ENCODE measurements at regions not wholly inside any gene's neighbourhood (a gene's known extent, or its start where the extent isn't known, plus 50 kb on each side); places are given as distances from the start of the nearest gene placed in this dataset.
"Not testable (repeated sequence)": the region's sequence is repeated elsewhere in the genome, so short reads cannot be mapped to it uniquely, and the experiment has no call there.

DNA sequence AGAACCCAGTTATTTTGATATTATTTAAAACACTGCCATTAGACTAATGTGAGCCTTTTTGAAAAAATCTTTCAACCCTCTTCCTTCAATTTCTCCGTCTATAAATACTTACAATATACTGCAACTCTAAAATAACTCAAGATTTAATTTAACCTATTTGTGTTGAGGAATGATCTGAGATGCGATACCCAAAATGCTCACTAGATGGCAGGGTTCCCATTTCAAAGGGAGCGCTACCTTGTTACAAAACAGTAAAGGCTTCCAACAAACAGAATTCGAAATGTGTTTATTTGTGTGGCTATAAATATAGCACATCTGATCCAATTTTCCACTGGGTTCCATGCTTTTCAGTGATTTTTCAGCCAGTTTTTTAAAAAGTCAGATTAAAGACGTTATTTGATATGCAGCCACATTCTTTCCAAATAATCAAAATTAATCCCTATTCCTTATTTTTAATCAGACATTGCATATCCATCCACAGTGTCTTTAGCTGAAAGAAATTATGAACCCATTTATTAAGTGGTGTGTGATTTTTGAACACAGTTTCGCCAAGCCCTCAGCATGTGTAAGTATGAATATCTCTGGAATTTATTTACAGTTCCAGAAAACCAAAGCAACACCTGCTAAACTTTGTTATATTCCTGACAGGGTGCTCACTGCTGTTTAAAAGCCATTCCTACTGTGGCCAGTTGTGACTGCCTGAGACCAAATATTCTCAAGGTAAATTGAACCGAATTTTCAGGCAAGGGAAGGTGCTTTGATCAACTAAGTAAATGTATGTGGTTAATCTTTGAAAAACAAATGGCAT lies 668.0 kb upstream of the LCORL start:
- Histone ChIP-seq H3K27ac (ENCODE audit: low read depth, low read length) (no peak overlapping the region), H3K4me3 (ENCODE audit: low read length) (no peak overlapping the region), H3K36me3 (ENCODE audit: control insufficient read depth in 2 of 3, insufficient read depth in 3 of 3, low read length in 3 of 3) (no peaks in the 10 kb centered on the region), H3K4me1 (ENCODE audit: control insufficient read depth in 2 of 2, insufficient read depth in 2 of 2, low read length in 2 of 2) (no peaks in the 10 kb centered on the region), H3K27me3 (ENCODE audit: control insufficient read depth in 2 of 2, insufficient read depth in 2 of 2, low read length in 2 of 2) (peaks cover 3 to 10% of the 10 kb centered on the region in 2 donors), H3K9me3 (ENCODE audit: control insufficient read depth in 2 of 3, low read length in 3 of 3) (no peaks in the 10 kb centered on the region)
- H3K36me3 Mint-ChIP-seq: no peaks in the 10 kb centered on the region
- ChIA-PET CTCF (no interaction called here), POLR2A (interaction anchor here (0.6 kb wide), 1 partner anchor 25 kb away, joined by 3 read pairs; no protein-coding TSS in a partner anchor)
- no peaks in the 10 kb centered on the region for H3K9me3 Mint-ChIP-seq
- intact Hi-C loops (cut with micrococcal nuclease): loop anchor here (2.0 to 10.0 kb wide), 2 partner anchors 1735 to 1995 kb away; no protein-coding TSS in a partner anchor
- no peak overlapping the region for H3K27ac Mint-ChIP-seq
- no peaks in the 10 kb centered on the region for H3K4me1 Mint-ChIP-seq
- DNase-seq (peak in 8 of 9 donors; percentile 3 to 28 (median 14)), ATAC-seq (no peak)
- H3K27me3 Mint-ChIP-seq: peaks cover 7 to 21% (median 9%) of the 10 kb centered on the region in 5 donors
- no peak overlapping the region for H3K4me3 Mint-ChIP-seq

DNA sequence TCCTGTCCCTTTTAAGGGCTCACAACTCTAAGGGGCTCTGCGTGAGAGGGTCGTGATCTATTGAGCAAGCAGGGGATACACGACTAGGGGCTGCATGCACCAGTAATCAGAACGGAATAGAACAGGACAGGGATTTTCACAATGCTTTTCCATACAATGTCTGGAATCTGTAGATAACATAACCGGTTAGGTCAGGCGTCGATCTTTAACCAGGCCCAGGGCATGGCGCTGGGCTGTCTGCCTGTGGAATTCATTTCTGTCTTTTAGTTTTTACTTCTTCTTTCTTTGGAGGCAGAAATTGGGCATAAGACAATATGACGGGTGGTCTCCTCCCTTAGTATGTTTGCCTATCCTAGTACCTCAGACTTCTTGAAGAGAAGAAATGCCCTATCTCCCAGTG lies 666.8 kb upstream of the LCORL start:
- H3K9me3 Mint-ChIP-seq; H3K27ac ChIP-seq (ENCODE audit: low read depth, low read length); H3K27ac Mint-ChIP-seq; H3K36me3 Mint-ChIP-seq; DNase-seq; H3K9me3 ChIP-seq (ENCODE audit: control insufficient read depth in 2 of 3, low read length in 3 of 3); ATAC-seq; H3K4me3 ChIP-seq (ENCODE audit: low read length); H3K4me1 Mint-ChIP-seq; POLR2A ChIA-PET; H3K27me3 ChIP-seq (ENCODE audit: control insufficient read depth in 2 of 2, insufficient read depth in 2 of 2, low read length in 2 of 2); CTCF ChIA-PET; H3K36me3 ChIP-seq (ENCODE audit: control insufficient read depth in 2 of 3, insufficient read depth in 3 of 3, low read length in 3 of 3); H3K4me3 Mint-ChIP-seq; H3K4me1 ChIP-seq (ENCODE audit: control insufficient read depth in 2 of 2, insufficient read depth in 2 of 2, low read length in 2 of 2): not testable (repeated sequence)
- H3K27me3 Mint-ChIP-seq: peaks cover 7 to 21% (median 9%) of the 10 kb centered on the region in 5 donors
- intact Hi-C loops (cut with micrococcal nuclease): loop anchor here (2.0 to 10.0 kb wide), 2 partner anchors 1736 to 1996 kb away; no protein-coding TSS in a partner anchor

DNA sequence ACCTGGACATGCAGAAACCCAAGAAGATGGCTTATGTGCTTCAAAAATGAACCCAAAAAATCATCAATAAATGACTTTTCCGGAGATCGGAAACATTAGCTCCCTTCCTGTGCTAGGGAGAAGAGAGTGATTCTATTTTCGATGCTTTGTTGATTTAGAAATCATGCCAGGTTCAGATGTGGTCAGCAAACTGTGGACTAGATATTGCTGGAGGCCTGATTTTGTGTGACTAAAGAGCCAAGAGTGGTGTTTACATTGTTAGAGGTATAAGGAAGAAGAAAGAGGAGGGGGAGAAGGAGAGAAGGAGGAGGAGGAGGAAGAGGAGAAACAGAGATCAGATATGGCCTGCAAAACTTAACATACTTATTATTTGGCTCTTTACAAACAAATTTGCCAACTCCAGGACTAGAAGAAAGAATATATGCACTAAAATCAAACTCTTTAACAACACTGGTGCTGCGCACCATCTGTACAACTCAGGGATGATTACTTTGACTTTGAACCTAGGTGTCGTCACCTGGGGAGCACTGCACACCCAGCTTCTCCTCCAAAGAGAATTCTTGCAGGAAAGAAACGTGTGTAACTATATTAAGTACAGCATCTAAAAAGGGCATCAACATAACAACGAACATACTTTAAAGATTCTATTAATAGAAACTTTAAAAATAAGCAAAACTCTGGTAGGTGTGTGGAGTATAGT lies 664.9 kb upstream of the LCORL start:
- Histone ChIP-seq H3K9me3 (ENCODE audit: control insufficient read depth in 2 of 3, low read length in 3 of 3) (no peaks in the 10 kb centered on the region), H3K36me3 (ENCODE audit: control insufficient read depth in 2 of 3, insufficient read depth in 3 of 3, low read length in 3 of 3) (no peaks in the 10 kb centered on the region), H3K27ac (ENCODE audit: low read depth, low read length) (no peak overlapping the region), H3K4me3 (ENCODE audit: low read length) (no peak overlapping the region), H3K27me3 (ENCODE audit: control insufficient read depth in 2 of 2, insufficient read depth in 2 of 2, low read length in 2 of 2) (peaks cover 0 to 7% of the 10 kb centered on the region in 2 donors), H3K4me1 (ENCODE audit: control insufficient read depth in 2 of 2, insufficient read depth in 2 of 2, low read length in 2 of 2) (no peaks in the 10 kb centered on the region)
- Mint-ChIP-seq H3K36me3 (no peaks in the 10 kb centered on the region), H3K27ac (no peak overlapping the region), H3K9me3 (no peaks in the 10 kb centered on the region), H3K27me3 (peaks cover 4 to 17% (median 8%) of the 10 kb centered on the region in 5 donors), H3K4me1 (no peaks in the 10 kb centered on the region), H3K4me3 (no peak overlapping the region)
- ATAC-seq (no peak), DNase-seq (no peak)
- CTCF ChIA-PET: interaction anchor here (0.7 kb wide), 1 partner anchor 1027 kb away, joined by 3 read pairs; no protein-coding TSS in a partner anchor
- intact Hi-C loops (cut with micrococcal nuclease): loop anchor here (10.0 kb wide), 1 partner anchor 1738 kb away; no protein-coding TSS in a partner anchor
- POLR2A ChIA-PET: no interaction called here

DNA sequence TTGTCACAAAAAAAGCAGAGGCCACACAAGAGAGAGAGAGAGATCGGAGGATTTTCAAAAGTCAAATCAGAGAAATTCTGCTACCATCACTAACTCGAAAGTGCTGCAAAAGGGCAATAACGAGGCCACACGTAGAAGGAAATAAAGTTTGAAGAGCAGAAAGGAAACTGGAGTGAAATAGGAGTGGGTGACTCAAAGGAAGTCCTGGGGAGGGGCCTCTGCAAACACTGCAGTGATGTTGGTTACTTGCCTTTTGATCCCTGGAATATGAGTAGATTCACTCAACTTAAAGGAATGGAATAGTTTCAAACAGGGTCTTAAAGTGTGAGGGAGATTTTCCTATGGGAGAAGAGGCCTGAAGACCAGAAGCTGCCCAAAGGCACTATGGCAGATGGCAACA lies 663.4 kb upstream of the LCORL start:
- H3K36me3 Mint-ChIP-seq: no peaks in the 10 kb centered on the region
- Histone ChIP-seq H3K27me3 (ENCODE audit: control insufficient read depth in 2 of 2, insufficient read depth in 2 of 2, low read length in 2 of 2) (peaks cover 0 to 5% of the 10 kb centered on the region in 2 donors), H3K36me3 (ENCODE audit: control insufficient read depth in 2 of 3, insufficient read depth in 3 of 3, low read length in 3 of 3) (no peaks in the 10 kb centered on the region), H3K4me1 (ENCODE audit: control insufficient read depth in 2 of 2, insufficient read depth in 2 of 2, low read length in 2 of 2) (no peaks in the 10 kb centered on the region), H3K4me3 (ENCODE audit: low read length) (no peak overlapping the region), H3K9me3 (ENCODE audit: control insufficient read depth in 2 of 3, low read length in 3 of 3) (no peaks in the 10 kb centered on the region), H3K27ac (ENCODE audit: low read depth, low read length) (no peak overlapping the region)
- H3K4me1 Mint-ChIP-seq: no peaks in the 10 kb centered on the region
- H3K9me3 Mint-ChIP-seq: no peaks in the 10 kb centered on the region
- ChIA-PET POLR2A (no interaction called here), CTCF (no interaction called here)
- no peak for ATAC-seq
- peaks cover 0 to 11% (median 4%) of the 10 kb centered on the region in 5 donors for H3K27me3 Mint-ChIP-seq
- no peak overlapping the region for H3K27ac Mint-ChIP-seq
- no peak overlapping the region for H3K4me3 Mint-ChIP-seq
- intact Hi-C loops (cut with micrococcal nuclease): loop anchor here (10.0 kb wide), 1 partner anchor 1740 kb away; no protein-coding TSS in a partner anchor
- no peak for DNase-seq

DNA sequence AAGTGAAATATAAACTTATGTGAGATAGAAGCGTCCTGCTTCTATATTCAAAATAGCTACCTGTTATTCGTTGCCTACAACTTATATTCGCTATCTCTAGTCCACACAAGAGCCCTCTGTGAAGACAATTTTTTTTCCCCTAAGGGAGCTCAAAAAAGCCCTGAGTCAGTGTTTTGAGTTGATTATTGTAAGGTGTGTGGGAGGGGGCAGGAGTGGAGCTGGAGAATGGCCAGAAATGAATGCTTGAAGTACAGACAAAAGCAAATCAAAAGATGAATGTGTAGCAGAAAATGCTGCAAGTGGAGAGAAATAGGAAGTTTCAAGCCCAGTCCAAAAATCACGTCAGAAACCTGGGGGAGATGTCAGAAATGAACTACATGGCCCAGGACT lies 655.0 kb upstream of the LCORL start:
- H3K4me1 ChIP-seq (ENCODE audit: control insufficient read depth in 2 of 2, insufficient read depth in 2 of 2, low read length in 2 of 2): no peaks in the 10 kb centered on the region
- H3K27ac Mint-ChIP-seq: no peak overlapping the region
- ATAC-seq (no peak), DNase-seq (no peak)
- no peaks in the 10 kb centered on the region for H3K9me3 ChIP-seq (ENCODE audit: control insufficient read depth in 2 of 3, low read length in 3 of 3)
- no peaks in the 10 kb centered on the region for H3K27me3 ChIP-seq (ENCODE audit: control insufficient read depth in 2 of 2, insufficient read depth in 2 of 2, low read length in 2 of 2)
- H3K36me3 Mint-ChIP-seq: no peaks in the 10 kb centered on the region
- H3K27me3 Mint-ChIP-seq: peaks cover 0 to 8% (median 0%) of the 10 kb centered on the region in 5 donors
- H3K4me1 Mint-ChIP-seq: no peaks in the 10 kb centered on the region
- H3K36me3 ChIP-seq (ENCODE audit: control insufficient read depth in 2 of 3, insufficient read depth in 3 of 3, low read length in 3 of 3): no peaks in the 10 kb centered on the region
- H3K4me3 Mint-ChIP-seq: no peak overlapping the region
- H3K9me3 Mint-ChIP-seq: peaks cover 0 to 2% (median 0%) of the 10 kb centered on the region in 11 donors
- POLR2A ChIA-PET: no interaction called here
- H3K27ac ChIP-seq (ENCODE audit: low read depth, low read length): no peak overlapping the region
- intact Hi-C loops (cut with micrococcal nuclease): no loop called here
- no peak overlapping the region for H3K4me3 ChIP-seq (ENCODE audit: low read length)
- CTCF ChIA-PET: no interaction called here

DNA sequence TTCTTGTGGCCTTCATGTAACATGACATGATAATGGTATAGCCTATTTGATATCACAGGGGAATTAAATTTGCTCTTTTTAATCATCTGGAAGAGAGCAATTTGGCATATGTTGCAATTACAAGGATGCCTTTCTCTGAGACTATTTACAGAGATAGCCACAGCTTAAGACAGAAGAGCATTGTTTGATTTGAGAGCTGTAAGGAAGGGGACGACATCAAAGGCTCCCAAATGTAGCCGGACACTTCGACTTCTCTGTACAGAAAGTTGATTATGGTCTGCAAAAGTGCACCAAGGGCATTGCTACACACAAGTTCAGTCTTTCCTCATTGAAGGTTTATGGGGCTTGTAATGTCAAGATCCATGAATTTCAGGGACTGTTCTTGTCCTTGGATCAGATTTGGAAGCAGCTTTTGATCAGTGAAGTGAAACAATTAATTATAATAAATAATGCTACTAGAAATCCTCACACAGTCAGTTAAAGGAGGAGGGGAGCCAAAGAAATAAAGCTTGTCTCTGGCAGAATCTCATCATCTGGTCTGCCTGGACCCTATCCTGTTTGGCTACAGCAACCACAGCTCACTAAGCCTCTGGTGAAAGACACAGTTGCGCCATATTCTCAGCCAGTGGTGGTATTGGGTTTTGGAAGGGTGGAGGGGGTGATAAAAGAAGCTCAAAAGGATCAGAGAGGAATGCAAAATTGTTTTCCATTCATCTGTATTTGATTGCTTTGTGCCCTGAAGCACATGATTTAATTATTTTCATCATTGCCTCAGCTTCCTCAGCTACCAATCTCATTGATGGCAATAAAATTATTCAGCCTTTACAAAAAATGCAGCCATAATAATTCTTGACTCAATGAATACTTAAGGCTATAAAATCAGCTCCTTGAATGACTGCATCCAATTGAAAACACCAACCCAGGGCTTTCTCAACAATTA lies 654.3 kb upstream of the LCORL start:
- ChIA-PET POLR2A (no interaction called here), CTCF (no interaction called here)
- ATAC-seq (no peak), DNase-seq (no peak)
- no peak overlapping the region for H3K27ac Mint-ChIP-seq
- no peaks in the 10 kb centered on the region for H3K36me3 Mint-ChIP-seq
- intact Hi-C loops (cut with micrococcal nuclease): no loop called here
- H3K9me3 ChIP-seq (ENCODE audit: control insufficient read depth in 2 of 3, low read length in 3 of 3): no peaks in the 10 kb centered on the region
- H3K27ac ChIP-seq (ENCODE audit: low read depth, low read length): no peak overlapping the region
- no peaks in the 10 kb centered on the region for H3K36me3 ChIP-seq (ENCODE audit: control insufficient read depth in 2 of 3, insufficient read depth in 3 of 3, low read length in 3 of 3)
- H3K27me3 Mint-ChIP-seq: peaks cover 0 to 8% (median 0%) of the 10 kb centered on the region in 5 donors
- H3K27me3 ChIP-seq (ENCODE audit: control insufficient read depth in 2 of 2, insufficient read depth in 2 of 2, low read length in 2 of 2): no peaks in the 10 kb centered on the region
- H3K4me1 ChIP-seq (ENCODE audit: control insufficient read depth in 2 of 2, insufficient read depth in 2 of 2, low read length in 2 of 2): no peaks in the 10 kb centered on the region
- no peaks in the 10 kb centered on the region for H3K4me1 Mint-ChIP-seq
- no peak overlapping the region for H3K4me3 Mint-ChIP-seq
- H3K4me3 ChIP-seq (ENCODE audit: low read length): no peak overlapping the region
- H3K9me3 Mint-ChIP-seq: peaks cover 0 to 2% (median 0%) of the 10 kb centered on the region in 11 donors
